ENCODE measurements at regions not wholly inside any gene's neighbourhood (a gene's known extent, or its start where the extent isn't known, plus 50 kb on each side); places are given as distances from the start of the nearest gene placed in this dataset.

DNA sequence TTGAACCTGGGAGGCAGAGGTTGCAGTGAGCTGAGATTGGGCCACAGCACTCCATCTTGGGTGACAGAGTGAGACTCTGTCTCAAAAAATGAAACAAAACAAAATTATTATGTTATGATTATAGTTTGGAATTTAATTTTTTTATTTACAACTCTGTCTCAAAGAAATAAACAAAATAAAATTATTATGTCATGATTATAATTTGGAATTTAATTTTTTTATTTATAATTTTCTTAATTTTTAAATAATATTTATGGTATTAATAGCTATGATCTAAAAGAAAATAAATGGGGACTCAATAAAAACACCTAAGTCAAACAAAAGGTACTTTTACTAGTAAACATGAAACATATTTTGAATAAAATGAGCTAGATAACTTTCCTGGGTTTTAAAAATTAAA is 994.8 kb upstream of the GHITM start:
- no peak overlapping the region for H3K4me3 ChIP-seq (ENCODE audit: low read depth, low read length)
- no peak for TF ChIP-seq CTCF (IDR thresholded peaks at IDR 0.05; ENCODE audit: control insufficient read depth, extremely low read depth, insufficient read depth)
- DNase-seq (ENCODE audit: low read depth): no peak

GRCh38 chr10:83153714-83154113 is 985.6 kb upstream of the GHITM start:
- no peak for TF ChIP-seq CTCF (IDR thresholded peaks at IDR 0.05; ENCODE audit: control insufficient read depth, extremely low read depth, insufficient read depth)
- no peak for DNase-seq (ENCODE audit: low read depth)

GRCh38 chr10:83164156-83164555 is 975.2 kb upstream of the GHITM start:
- DNase-seq (ENCODE audit: low read depth): no peak
- no peak overlapping the region for H3K4me3 ChIP-seq (ENCODE audit: low read depth, low read length)
- TF ChIP-seq CTCF (IDR thresholded peaks at IDR 0.05; ENCODE audit: control insufficient read depth, extremely low read depth, insufficient read depth): no peak

More at GRCh38 chr10:83153714-83154113, 985.6 kb upstream of the GHITM start:
- H3K4me3 ChIP-seq (ENCODE audit: low read depth, low read length): no peak overlapping the region

- no peak overlapping the region for H3K4me3 ChIP-seq (ENCODE audit: low read depth, low read length)
- no peak for DNase-seq (ENCODE audit: low read depth)
- no peak for TF ChIP-seq CTCF (IDR thresholded peaks at IDR 0.05; ENCODE audit: control insufficient read depth, extremely low read depth, insufficient read depth)
These were observed 974.0 kb upstream of the GHITM start for GRCh38 chr10:83165265-83165664.

DNA sequence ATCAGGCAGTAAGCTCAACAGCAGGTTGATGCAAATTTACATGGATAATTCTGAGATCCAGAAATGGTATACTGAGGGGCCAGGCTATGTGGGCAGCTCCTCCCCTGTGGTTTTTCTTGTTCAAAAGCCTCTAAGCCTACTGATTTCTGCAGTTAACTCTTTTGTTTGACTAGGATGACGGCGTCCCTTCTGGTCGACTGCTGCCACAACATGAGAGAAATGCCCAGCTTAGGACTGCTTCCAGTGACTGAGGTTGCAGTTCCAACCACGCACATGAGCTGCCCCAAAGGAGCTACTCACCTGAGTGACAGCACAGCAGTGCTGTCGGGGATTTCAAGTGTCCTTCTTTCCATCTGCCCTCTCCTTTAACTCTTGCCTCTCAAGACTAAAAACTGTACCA is 973.0 kb upstream of the GHITM start:
- H3K4me3 ChIP-seq (ENCODE audit: low read depth, low read length): no peak overlapping the region
- no peak for DNase-seq (ENCODE audit: low read depth)
- no peak for TF ChIP-seq CTCF (IDR thresholded peaks at IDR 0.05; ENCODE audit: control insufficient read depth, extremely low read depth, insufficient read depth)

GRCh38 chr10:83167081-83167480 is 972.2 kb upstream of the GHITM start:
- no peak for TF ChIP-seq CTCF (IDR thresholded peaks at IDR 0.05; ENCODE audit: control insufficient read depth, extremely low read depth, insufficient read depth)
- H3K4me3 ChIP-seq (ENCODE audit: low read depth, low read length): no peak overlapping the region
- DNase-seq (ENCODE audit: low read depth): no peak

GRCh38 chr10:83176901-83177300 is 962.4 kb upstream of the GHITM start:
- no peak for DNase-seq (ENCODE audit: low read depth)
- no peak overlapping the region for H3K4me3 ChIP-seq (ENCODE audit: low read depth, low read length)
- TF ChIP-seq CTCF (IDR thresholded peaks at IDR 0.05; ENCODE audit: control insufficient read depth, extremely low read depth, insufficient read depth): no peak
